ENCODE measurements at regions not wholly inside any gene's neighbourhood (a gene's known extent, or its start where the extent isn't known, plus 50 kb on each side); places are given as distances from the start of the nearest gene placed in this dataset.

- TF ChIP-seq, protein P1, sequence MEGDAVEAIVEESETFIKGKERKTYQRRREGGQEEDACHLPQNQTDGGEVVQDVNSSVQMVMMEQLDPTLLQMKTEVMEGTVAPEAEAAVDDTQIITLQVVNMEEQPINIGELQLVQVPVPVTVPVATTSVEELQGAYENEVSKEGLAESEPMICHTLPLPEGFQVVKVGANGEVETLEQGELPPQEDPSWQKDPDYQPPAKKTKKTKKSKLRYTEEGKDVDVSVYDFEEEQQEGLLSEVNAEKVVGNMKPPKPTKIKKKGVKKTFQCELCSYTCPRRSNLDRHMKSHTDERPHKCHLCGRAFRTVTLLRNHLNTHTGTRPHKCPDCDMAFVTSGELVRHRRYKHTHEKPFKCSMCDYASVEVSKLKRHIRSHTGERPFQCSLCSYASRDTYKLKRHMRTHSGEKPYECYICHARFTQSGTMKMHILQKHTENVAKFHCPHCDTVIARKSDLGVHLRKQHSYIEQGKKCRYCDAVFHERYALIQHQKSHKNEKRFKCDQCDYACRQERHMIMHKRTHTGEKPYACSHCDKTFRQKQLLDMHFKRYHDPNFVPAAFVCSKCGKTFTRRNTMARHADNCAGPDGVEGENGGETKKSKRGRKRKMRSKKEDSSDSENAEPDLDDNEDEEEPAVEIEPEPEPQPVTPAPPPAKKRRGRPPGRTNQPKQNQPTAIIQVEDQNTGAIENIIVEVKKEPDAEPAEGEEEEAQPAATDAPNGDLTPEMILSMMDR (IDR thresholded peaks at IDR 0.05) = no peak
- TF ChIP-seq POLR2A (IDR thresholded peaks at IDR 0.05) (no peak), POLR2AphosphoS5 (IDR thresholded peaks at IDR 0.05) (no peak)
These were observed 165.6 kb downstream of the PLPP3 start for GRCh38 chr1:56413671-56414199.

Data from prostate gland (tissue), 2 donors.